ENCODE measurements at regions not wholly inside any gene's neighbourhood (a gene's known extent, or its start where the extent isn't known, plus 50 kb on each side); places are given as distances from the start of the nearest gene placed in this dataset.

DNA sequence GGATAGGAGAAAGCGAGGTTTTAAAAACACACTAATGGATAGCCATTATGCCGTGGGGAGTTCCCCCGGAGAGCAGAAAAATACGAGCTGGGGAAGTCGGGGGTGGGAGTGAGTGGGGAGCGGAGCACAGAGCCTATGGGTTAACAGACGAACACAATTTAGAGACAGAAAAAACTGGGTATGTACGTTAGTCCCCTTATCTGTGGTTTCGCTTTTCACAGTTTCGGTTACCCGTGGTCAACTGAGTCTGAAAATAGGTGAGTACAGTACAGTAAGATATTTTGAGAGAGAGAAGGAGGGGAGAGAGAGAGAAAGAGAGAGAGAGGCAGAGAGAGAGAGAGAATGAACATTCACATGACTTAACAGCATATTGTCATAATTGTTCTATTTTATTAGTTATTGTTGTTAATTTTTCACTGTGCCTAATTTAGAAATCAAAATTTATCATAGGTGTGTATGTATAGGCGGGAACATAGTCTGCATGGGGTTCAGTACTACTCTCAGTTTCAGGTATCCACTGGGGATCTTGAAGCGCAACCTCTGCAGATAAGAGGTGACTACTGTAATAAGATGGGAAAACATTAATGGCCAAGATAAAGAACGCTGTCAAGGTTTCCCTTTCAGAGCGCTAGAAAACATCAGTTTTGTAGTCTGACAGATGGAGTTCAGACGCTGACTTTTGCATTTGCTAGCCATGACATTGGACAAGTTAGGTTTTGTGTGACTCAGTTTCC, 125.6 kb upstream of the LMO4 start:
- H3K27ac ChIP-seq: no peak overlapping the region
- TF ChIP-seq CTCF (conservative IDR thresholded peaks at IDR 0.05): no peak

DNA sequence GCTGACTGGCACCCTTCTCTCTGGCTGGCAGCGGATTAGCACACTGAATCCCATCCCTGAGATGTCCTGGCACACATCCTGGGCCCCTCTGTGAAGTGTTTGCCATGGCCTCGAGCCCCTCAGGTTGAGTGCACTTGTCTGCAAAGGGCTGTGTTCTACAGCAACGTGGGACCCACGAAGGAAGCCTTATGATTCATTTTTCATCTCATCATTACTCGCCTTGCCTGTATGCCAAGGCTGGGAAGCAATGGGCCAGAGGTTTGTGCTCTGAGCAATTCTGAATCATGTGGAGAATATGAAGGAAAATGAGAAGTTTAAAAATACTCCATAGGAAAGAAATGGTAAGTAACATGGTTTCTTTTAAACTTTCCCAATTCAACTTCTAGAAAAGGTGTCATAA, 124.8 kb upstream of the LMO4 start:
- no peak overlapping the region for H3K27ac ChIP-seq
- no peak for TF ChIP-seq CTCF (conservative IDR thresholded peaks at IDR 0.05)

- TF ChIP-seq CTCF (conservative IDR thresholded peaks at IDR 0.05): no peak
- no peak overlapping the region for H3K27ac ChIP-seq
Measured at GRCh38 chr1:87204441-87204840, 124.2 kb upstream of the LMO4 start.

DNA sequence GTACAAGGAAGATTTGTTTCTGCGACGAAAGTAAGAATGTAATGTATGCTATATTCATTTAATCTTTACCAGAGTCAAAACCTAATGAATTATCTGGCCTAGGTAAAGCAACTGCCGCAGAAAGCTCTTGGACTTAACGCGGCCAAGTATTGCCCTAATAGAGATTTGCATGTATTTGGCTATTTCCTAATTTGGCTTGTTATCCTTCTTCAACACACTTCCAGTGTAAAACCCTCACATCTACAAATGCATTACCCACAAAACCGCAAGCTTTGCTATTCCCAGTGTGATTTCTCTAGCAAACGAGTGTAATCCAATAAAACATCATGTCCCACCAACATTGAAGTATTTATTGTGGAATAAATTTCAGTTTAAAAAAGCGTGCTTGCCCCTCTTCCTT, 123.8 kb upstream of the LMO4 start:
- no peak for TF ChIP-seq CTCF (conservative IDR thresholded peaks at IDR 0.05)
- no peak overlapping the region for H3K27ac ChIP-seq

- no peak overlapping the region for H3K27ac ChIP-seq
- no peak for TF ChIP-seq CTCF (conservative IDR thresholded peaks at IDR 0.05)
Measured at GRCh38 chr1:87206044-87206831, 122.4 kb upstream of the LMO4 start.

- no peak for TF ChIP-seq CTCF (conservative IDR thresholded peaks at IDR 0.05)
- no peak overlapping the region for H3K27ac ChIP-seq
Measured at GRCh38 chr1:87208080-87208479, 120.6 kb upstream of the LMO4 start.

GRCh38 chr1:87208931-87209330, 119.7 kb upstream of the LMO4 start:
- H3K27ac ChIP-seq: no peak overlapping the region
- no peak for TF ChIP-seq CTCF (conservative IDR thresholded peaks at IDR 0.05)

Measured in VCaP (cell line).